Muscle layer of duodenum (tissue), 2 donors: ENCODE measurements at regions not wholly inside any gene's neighbourhood (a gene's known extent, or its start where the extent isn't known, plus 50 kb on each side); places are given as distances from the start of the nearest gene placed in this dataset.

Experiments
- H3K27ac ChIP-seq: one replicate; pipeline ENCODE4 v1.7.0; 2013; ENCODE audit warnings: mild to moderate bottlenecking, low read length
- H3K27me3 ChIP-seq: one replicate; pipeline ENCODE4 v1.7.0; 2013; ENCODE audit warnings: low read depth, mild to moderate bottlenecking, control low read depth, low read length
- H3K36me3 ChIP-seq, 2 donors: one replicate each; pipeline ENCODE4 v1.7.0; 2013; ENCODE audit warnings: low read length in 2 of 2, control low read depth in 1 of 2, mild to moderate bottlenecking in 1 of 2; ENCODE audit not compliant: insufficient read depth in 2 of 2, control insufficient read depth in 1 of 2
- H3K4me1 ChIP-seq, 2 donors: one replicate each; pipeline ENCODE4 v1.7.0; 2013; ENCODE audit warnings: low read length in 2 of 2, mild to moderate bottlenecking in 2 of 2, control low read depth in 1 of 2, moderate library complexity in 1 of 2; ENCODE audit not compliant: insufficient read depth in 2 of 2, control insufficient read depth in 1 of 2
- H3K4me3 ChIP-seq, 2 donors: one replicate each; pipeline ENCODE4 v1.7.0; 2013; ENCODE audit warnings: low read length in 2 of 2, low read depth in 1 of 2, mild to moderate bottlenecking in 1 of 2
- H3K9me3 ChIP-seq, 2 donors: one replicate each; pipeline ENCODE4 v1.7.0; 2013; ENCODE audit warnings: low read length in 2 of 2, control low read depth in 1 of 2, mild to moderate bottlenecking in 1 of 2; ENCODE audit not compliant: control insufficient read depth in 1 of 2
- donor health status: healthy.

DNA sequence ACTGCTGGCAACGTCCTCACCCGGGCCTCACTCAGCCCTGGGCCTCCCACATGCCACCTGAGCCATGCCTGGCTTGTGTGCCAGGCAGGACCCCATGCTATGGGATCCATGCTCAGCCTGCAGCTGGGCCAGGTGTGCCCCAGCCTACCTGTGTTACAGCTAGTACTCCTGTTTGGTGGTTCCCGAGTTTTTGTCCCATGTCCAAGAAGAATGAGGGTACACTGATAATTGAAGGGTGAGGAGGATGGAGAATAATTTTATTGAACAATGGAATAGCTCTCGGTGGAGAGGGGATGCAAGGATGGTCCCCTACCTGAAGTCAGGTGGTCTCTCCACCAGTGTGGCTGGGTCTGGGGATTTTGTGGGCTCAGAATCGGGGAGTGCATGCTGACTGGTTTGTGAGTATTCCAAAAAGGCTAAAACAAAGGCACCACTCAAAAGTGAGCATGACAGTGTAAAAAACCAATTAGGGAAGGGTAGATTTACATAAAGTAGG lies 137.9 kb downstream of the TNFSF18 start:
- Histone ChIP-seq H3K4me3 (no peak overlapping the region), H3K27ac (no peak overlapping the region), H3K4me1 (no peaks in the 10 kb centered on the region), H3K27me3 (no peaks in the 10 kb centered on the region), H3K9me3 (peaks cover 6 to 10% of the 10 kb centered on the region in 2 donors), H3K36me3 (no peaks in the 10 kb centered on the region)

- Histone ChIP-seq H3K27me3 (no peaks in the 10 kb centered on the region), H3K4me1 (no peaks in the 10 kb centered on the region), H3K4me3 (no peak overlapping the region), H3K9me3 (peaks cover 6 to 10% of the 10 kb centered on the region in 2 donors), H3K36me3 (no peaks in the 10 kb centered on the region), H3K27ac (no peak overlapping the region)
Measured at GRCh38 chr1:172914501-172915144, 136.1 kb downstream of the TNFSF18 start.

- Histone ChIP-seq H3K27ac (no peak overlapping the region), H3K9me3 (peaks cover 6 to 10% of the 10 kb centered on the region in 2 donors), H3K27me3 (no peaks in the 10 kb centered on the region), H3K4me3 (no peak overlapping the region), H3K4me1 (no peaks in the 10 kb centered on the region), H3K36me3 (no peaks in the 10 kb centered on the region)
Measured at GRCh38 chr1:172915271-172915670, 135.5 kb downstream of the TNFSF18 start.

DNA sequence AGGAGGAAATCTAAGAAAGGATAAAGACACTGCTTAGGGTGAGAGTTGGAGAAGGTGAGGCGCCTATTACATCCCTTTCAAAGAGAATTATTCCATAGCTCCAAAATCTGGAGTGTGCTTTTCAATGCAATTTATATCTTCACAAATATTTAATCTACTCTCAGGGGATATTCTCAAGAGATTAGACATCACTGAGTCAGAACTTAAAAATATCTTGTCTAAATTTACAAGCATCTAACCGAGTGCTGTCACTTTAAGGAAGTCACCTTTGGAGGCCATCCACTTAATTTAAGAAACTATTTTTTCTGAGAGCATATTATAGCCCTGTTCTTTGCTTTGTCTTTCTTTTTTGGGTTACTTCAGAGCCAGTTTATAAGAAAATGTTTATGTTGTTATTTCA lies 134.6 kb downstream of the TNFSF18 start:
- H3K27me3 ChIP-seq = no peaks in the 10 kb centered on the region
- no peak overlapping the region for H3K4me3 ChIP-seq
- no peaks in the 10 kb centered on the region for H3K36me3 ChIP-seq
- H3K9me3 ChIP-seq = peaks cover 6 to 10% of the 10 kb centered on the region in 2 donors
- H3K27ac ChIP-seq = no peak overlapping the region
- H3K4me1 ChIP-seq = no peaks in the 10 kb centered on the region

DNA sequence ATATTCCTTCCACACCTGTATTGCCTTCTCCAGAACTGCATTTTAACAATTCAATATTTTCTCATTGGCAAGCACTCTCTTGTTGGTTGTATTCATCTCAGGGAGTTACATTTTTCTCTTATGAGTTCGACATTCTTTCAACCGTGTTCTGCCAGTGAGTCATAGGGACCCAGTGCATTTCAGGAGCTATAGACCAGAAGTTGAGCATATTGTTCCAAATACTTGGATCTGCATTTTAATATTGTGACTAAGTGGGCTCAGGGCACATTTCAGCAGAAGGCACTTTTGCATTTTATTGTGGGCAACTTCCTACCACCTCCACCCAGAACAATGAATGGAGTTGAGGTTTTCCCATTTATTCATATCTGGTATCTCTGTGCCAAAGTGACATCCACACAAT lies 132.8 kb downstream of the TNFSF18 start:
- no peaks in the 10 kb centered on the region for H3K27me3 ChIP-seq
- H3K4me1 ChIP-seq = no peaks in the 10 kb centered on the region
- H3K36me3 ChIP-seq = no peaks in the 10 kb centered on the region
- no peak overlapping the region for H3K27ac ChIP-seq
- H3K4me3 ChIP-seq = no peak overlapping the region
- H3K9me3 ChIP-seq = peaks cover 0 to 4% of the 10 kb centered on the region in 2 donors

GRCh38 chr1:172918478-172918877 lies 132.3 kb downstream of the TNFSF18 start:
- Histone ChIP-seq H3K36me3 (no peaks in the 10 kb centered on the region), H3K9me3 (no peaks in the 10 kb centered on the region), H3K4me1 (no peaks in the 10 kb centered on the region), H3K4me3 (no peak overlapping the region), H3K27me3 (no peaks in the 10 kb centered on the region), H3K27ac (no peak overlapping the region)

GRCh38 chr1:172926070-172926469 lies 124.7 kb downstream of the TNFSF18 start:
- Histone ChIP-seq H3K36me3 (no peaks in the 10 kb centered on the region), H3K27me3 (no peaks in the 10 kb centered on the region), H3K9me3 (no peaks in the 10 kb centered on the region), H3K4me1 (peaks cover 0 to 4% of the 10 kb centered on the region in 2 donors), H3K4me3 (no peak overlapping the region), H3K27ac (no peak overlapping the region)

DNA sequence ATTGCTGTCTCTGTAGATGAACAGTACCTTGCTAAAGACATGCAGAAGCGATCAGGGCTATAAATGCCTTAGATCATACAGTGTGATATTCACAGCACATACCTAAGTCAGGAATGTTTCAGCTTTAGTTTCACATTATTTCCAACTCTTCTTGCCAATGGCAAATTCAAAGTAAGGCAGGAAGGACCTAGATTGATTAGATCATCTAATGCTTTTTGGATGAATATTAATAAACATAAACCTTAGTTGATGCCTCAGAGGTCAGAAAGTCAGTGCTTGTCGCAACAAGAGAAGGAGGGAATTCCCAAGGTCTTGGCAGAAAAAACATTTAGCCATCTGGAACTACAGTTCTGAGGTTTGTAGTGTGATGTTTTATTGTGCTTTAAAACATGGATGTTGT lies 122.3 kb downstream of the TNFSF18 start:
- no peak overlapping the region for H3K27ac ChIP-seq
- no peaks in the 10 kb centered on the region for H3K9me3 ChIP-seq
- no peak overlapping the region for H3K4me3 ChIP-seq

DNA sequence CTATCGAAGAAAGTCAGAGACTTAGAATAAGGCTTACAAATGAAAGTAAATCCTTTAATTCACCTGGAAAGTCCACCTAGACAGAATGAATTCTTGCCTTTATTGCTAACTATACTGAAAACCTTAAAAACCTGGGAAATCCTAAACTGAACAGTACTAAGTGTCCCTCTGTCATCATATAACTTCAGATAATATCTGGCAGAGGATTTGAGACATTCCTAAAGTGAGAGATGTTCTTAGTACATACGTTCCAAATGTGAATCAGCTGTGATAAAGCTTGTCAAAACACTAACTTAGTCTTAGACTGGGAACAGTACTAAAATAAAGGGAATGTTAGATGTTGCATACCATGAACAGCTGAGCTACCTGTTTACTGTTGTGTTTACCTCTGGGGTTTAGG lies 121.7 kb downstream of the TNFSF18 start:
- Histone ChIP-seq H3K27me3 (no peaks in the 10 kb centered on the region), H3K4me3 (no peak overlapping the region), H3K9me3 (no peaks in the 10 kb centered on the region), H3K4me1 (peaks cover 0 to 6% of the 10 kb centered on the region in 2 donors), H3K27ac (no peak overlapping the region), H3K36me3 (no peaks in the 10 kb centered on the region)

More for the DNA sequence above, 122.3 kb downstream of the TNFSF18 start:
- H3K4me1 ChIP-seq = peaks cover 0 to 4% of the 10 kb centered on the region in 2 donors
- no peaks in the 10 kb centered on the region for H3K36me3 ChIP-seq
- H3K27me3 ChIP-seq = no peaks in the 10 kb centered on the region

DNA sequence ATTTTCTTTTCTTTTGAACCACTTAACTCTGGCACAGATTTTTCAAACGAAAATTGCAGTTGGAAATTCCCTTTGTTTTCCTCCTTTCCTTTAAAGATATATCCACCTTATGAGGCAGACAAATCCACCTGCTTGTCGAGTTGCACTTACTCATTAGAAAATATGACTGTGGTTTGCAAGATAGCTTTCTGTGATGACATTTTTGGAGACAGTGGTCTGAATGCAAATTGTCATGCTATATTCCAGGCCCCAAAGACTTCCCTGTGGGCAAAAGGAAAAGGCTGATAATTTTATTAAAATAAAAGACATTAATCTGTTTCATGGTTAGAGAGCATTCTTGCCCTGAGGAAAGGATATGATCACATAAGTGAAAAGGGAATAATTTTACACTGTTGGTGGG lies 120.6 kb downstream of the TNFSF18 start:
- no peaks in the 10 kb centered on the region for H3K27me3 ChIP-seq
- no peak overlapping the region for H3K27ac ChIP-seq
- H3K4me1 ChIP-seq = peaks cover 4 to 15% of the 10 kb centered on the region in 2 donors
- H3K36me3 ChIP-seq = no peaks in the 10 kb centered on the region
- H3K4me3 ChIP-seq = no peak overlapping the region
- no peaks in the 10 kb centered on the region for H3K9me3 ChIP-seq

- Histone ChIP-seq H3K27ac (no peak overlapping the region), H3K36me3 (no peaks in the 10 kb centered on the region), H3K27me3 (no peaks in the 10 kb centered on the region), H3K9me3 (no peaks in the 10 kb centered on the region), H3K4me1 (peaks cover 4 to 15% of the 10 kb centered on the region in 2 donors), H3K4me3 (no peak overlapping the region)
Measured at GRCh38 chr1:172931340-172931739, 119.4 kb downstream of the TNFSF18 start.

DNA sequence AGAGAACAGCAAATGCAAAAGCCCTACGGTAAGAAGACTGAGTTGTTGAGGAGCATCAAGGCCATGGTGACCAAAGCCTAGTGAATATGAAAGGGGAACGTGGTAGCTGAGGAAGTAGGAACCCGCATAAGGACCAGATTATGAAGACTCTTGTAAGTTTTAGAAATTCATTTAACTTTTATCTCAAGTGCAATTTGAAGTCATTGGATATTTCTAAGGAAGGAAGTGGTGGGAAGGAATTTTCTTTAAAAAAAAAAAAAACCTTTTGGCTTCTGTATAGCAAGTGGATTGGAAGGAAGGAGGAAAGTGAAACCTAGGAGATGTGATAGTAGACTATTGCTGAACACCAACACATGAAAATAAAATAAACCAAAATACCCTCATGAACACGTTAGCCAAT lies 119.0 kb downstream of the TNFSF18 start:
- Histone ChIP-seq H3K9me3 (no peaks in the 10 kb centered on the region), H3K4me3 (no peak overlapping the region), H3K27ac (no peak overlapping the region), H3K27me3 (no peaks in the 10 kb centered on the region), H3K4me1 (peaks cover 4 to 15% of the 10 kb centered on the region in 2 donors), H3K36me3 (no peaks in the 10 kb centered on the region)
